ENCODE measurements at regions not wholly inside any gene's neighbourhood (a gene's known extent, or its start where the extent isn't known, plus 50 kb on each side); places are given as distances from the start of the nearest gene placed in this dataset.

DNA sequence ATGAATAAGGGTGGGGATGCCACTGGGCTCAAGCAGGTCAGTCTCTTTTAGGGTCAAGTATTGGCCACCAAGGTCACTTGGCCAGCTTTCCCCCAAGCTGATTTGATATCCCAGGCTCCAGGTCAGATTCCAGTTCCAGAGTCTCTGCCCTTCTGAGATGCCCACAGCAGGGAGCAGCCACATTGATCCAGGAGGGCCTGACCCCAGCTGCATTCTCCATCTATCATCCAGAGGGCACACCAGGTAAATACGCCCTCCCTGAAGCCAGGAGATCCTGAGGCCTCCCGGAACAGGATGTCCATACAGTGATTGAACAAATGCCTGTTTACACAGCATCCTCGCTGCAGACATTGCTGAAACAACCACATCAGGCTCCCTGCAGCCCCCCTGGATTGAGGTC, 264.6 kb upstream of the TLE3 start (continued):
- no peak for TF ChIP-seq E2F6 (IDR thresholded peaks at IDR 0.05)
- TF ChIP-seq KDM5A (IDR thresholded peaks at IDR 0.05; ENCODE audit: low read length) = no peak

Data from H1 (cell line).